ENCODE measurements at regions not wholly inside any gene's neighbourhood (a gene's known extent, or its start where the extent isn't known, plus 50 kb on each side); places are given as distances from the start of the nearest gene placed in this dataset.
"Not testable (repeated sequence)": the region's sequence is repeated elsewhere in the genome, so short reads cannot be mapped to it uniquely, and the experiment has no call there.

DNA sequence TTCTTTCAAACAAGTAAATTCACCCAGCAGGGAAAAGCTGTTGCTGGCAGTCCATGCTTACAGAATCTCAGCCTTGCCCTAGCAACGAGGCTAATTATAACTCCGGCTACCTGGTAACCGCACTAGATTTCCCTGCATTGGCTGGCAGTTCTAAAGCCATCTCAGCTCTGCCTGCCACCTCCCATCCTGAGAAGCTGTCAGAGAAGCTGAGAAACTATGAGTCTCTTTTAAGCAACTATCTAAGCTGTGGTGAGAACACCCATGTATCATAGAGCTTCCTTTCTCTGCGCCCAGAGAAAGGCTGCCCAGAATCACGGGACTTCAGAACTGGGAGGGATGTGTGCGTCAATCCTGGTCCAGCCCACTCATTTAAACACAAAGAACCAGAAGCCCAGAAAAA lies 113.9 kb upstream of the NBPF26 start:
- DNase-seq (ENCODE audit: low read depth in 3 of 3, low spot score in 1 of 3), result not testable (repeated sequence)

GRCh38 chr1:120614931-120615639 lies 108.7 kb upstream of the NBPF26 start:
- DNase-seq (ENCODE audit: low read depth in 3 of 3, low spot score in 1 of 3), result not testable (repeated sequence)

GRCh38 chr1:120617493-120617892 lies 106.3 kb upstream of the NBPF26 start:
- DNase-seq (ENCODE audit: low read depth in 3 of 3, low spot score in 1 of 3), result not testable (repeated sequence)

- DNase-seq (ENCODE audit: low read depth in 3 of 3, low spot score in 1 of 3), result not testable (repeated sequence)
Observed at GRCh38 chr1:120619867-120620692, 103.7 kb upstream of the NBPF26 start.

DNA sequence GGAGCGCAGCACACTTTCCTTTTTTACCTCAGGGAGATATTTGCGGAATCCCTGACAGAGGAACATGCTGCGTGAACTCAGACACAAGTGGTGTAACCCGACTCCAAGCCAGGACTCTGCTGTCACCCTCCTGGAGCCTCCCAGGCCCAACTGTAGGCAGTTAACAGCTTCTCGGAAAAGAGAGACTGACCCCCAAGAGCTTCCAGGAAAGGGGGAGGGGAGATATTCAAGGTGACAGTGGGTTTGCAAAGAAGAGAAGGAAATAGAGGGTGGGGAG lies 103.1 kb upstream of the NBPF26 start:
- DNase-seq (ENCODE audit: low read depth in 3 of 3, low spot score in 1 of 3), result not testable (repeated sequence)

GRCh38 chr1:120621278-120621677 lies 102.5 kb upstream of the NBPF26 start:
- DNase-seq (ENCODE audit: low read depth in 3 of 3, low spot score in 1 of 3), result not testable (repeated sequence)

DNA sequence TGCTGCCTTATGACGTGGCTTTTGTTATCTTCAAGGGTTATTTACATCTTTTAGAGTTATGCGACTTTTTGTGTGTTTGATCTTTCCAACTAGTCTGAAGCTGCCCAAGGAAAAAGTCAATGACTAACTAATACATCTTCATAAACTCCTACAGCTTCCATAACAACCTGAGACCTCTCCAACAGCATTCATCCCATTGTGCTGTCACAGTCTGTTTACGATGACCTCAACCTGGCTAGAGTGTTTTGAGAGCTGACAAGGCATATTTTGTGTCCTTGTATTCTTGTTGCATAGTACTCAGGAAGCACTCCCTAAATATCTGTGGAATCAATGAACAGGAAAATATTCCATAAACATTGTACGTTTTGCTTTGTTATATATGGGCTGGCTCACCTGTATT lies 100.2 kb upstream of the NBPF26 start:
- DNase-seq (ENCODE audit: low read depth in 3 of 3, low spot score in 1 of 3), result not testable (repeated sequence)

- not testable (repeated sequence) for DNase-seq (ENCODE audit: low read depth in 3 of 3, low spot score in 1 of 3)
Observed at GRCh38 chr1:120624565-120625064, 99.1 kb upstream of the NBPF26 start.

DNA sequence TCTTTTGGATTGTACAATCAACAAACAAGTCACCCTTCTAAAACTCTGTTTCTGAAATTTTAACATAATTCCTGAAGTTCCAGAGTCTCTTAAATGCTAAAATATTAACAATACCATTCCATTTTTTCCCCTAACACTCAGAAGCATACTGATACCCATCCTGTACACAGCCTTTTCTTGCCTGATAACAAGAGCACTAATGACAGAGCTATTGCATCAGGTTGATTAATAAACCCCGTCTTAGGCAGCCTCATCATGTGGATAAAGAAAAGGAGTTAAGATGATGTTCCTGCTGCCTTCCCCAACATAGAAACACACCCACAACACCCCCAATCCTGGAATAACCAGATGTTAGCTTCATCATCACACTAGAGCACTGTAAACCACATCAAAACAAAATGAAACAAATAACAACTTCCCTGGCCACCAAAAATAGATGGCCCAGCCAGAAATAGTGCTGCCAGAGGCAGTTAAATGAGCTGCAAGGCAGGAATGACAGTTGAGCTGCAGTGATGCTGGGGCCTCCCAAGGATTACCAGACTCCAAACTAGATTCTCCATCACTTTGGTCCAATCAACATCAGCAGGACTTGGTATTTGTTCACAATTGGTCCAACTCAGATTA lies 93.8 kb upstream of the NBPF26 start:
- DNase-seq (ENCODE audit: low read depth in 3 of 3, low spot score in 1 of 3), result not testable (repeated sequence)

- not testable (repeated sequence) for DNase-seq (ENCODE audit: low read depth in 3 of 3, low spot score in 1 of 3)
Observed at GRCh38 chr1:120634816-120635806, 88.6 kb upstream of the NBPF26 start.

- not testable (repeated sequence) for DNase-seq (ENCODE audit: low read depth in 3 of 3, low spot score in 1 of 3)
Observed at GRCh38 chr1:120640261-120641013, 83.3 kb upstream of the NBPF26 start.

- not testable (repeated sequence) for DNase-seq (ENCODE audit: low read depth in 3 of 3, low spot score in 1 of 3)
Observed at GRCh38 chr1:120641014-120641302, 82.8 kb upstream of the NBPF26 start.

DNA sequence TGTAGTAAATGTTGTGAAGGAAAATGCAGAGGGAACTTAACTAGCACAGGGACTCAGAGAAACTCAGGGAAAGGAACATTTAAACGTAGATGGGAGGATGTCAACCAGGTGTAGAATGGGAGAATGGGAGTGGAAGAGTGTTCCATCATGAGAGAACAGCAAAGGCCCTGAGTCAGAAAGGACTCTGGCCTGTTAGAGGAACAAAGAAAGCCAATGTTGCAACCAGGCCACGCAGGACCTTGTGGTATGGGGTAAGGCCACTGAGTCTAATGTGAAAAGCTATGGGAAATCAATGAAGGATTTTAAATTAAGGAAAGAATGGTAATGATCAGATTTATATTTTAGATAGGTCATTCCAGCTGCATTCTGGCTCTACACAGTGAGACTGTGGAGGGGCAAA lies 76.6 kb upstream of the NBPF26 start:
- not testable (repeated sequence) for DNase-seq (ENCODE audit: low read depth in 3 of 3, low spot score in 1 of 3)

DNA sequence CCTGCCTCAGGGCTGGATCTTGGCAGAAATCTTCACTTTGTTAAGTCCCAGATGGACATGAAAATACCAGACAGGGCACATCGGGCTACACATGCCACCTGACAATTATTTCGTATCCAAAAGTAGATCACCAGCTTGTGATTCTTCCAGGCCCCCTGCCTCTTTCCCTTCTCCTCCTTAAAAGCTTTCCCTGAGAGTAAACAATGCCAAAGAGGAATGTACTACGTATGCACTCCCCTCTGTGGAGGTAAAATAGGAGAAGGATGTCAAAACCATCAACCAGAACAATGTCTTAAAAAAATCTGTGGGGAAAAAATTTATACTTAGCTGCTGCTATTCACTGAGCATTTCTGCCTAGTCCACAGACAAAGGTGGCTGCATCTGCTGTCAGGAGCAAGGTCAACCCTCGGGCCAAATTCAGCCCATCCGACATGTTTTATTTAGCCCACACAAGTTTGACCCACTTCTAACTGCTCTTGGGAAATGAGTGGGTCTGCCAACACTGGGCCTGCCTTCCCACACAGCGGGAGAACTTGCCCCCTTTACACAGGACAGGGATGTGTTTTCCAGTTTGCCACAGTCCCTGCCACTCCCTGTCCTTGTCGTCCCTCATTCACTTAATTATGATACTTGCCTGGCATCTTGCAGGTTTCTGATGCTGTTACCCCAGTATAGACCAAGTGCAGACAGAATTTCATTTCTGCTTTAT lies 74.7 kb upstream of the NBPF26 start:
- DNase-seq (ENCODE audit: low read depth in 3 of 3, low spot score in 1 of 3), result not testable (repeated sequence)

DNA sequence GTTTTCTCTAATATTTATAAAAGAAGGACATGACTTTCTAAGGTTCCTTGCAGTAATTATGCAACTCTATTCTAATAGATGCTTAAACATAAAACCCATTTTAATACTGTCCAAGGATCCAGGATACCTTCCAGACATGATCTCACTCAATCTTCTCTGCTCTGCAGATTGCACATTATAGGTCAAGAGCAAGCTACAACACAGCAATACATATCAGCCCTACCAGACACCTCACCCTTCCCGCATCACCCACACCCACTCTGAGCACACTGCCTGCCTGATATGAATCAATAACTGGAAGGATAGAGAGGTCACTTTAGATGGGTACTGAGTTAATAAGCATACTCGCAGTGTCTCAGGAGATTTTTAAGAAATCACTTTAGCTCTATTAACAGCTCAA lies 74.0 kb upstream of the NBPF26 start:
- not testable (repeated sequence) for DNase-seq (ENCODE audit: low read depth in 3 of 3, low spot score in 1 of 3)

DNA sequence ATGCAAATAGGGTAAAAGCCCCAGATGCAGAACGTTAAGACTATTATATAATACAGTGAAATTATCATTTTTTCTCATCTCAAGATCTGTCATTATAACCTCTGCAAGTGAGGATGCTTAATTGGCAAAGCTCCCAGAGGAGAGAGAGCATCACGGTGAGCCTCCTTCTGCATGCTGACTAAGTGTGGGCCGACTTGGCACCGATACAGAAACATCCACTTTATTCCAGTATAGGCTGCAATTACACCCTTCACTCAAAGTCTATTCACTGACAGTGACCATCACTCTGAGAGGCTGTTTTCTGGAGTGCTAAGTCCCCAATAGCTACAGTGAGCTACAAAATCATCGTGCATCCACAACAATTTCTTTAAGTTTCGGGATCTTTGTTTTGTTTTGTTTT lies 69.6 kb upstream of the NBPF26 start:
- DNase-seq (ENCODE audit: low read depth in 3 of 3, low spot score in 1 of 3), result not testable (repeated sequence)

- not testable (repeated sequence) for DNase-seq (ENCODE audit: low read depth in 3 of 3, low spot score in 1 of 3)
Observed at GRCh38 chr1:120655394-120655793, 68.4 kb upstream of the NBPF26 start.

- DNase-seq (ENCODE audit: low read depth in 3 of 3, low spot score in 1 of 3), result not testable (repeated sequence)
Observed at GRCh38 chr1:120656116-120656515, 67.6 kb upstream of the NBPF26 start.

GRCh38 chr1:120657804-120658203 lies 65.9 kb upstream of the NBPF26 start:
- not testable (repeated sequence) for DNase-seq (ENCODE audit: low read depth in 3 of 3, low spot score in 1 of 3)

Data from stimulated activated CD4-positive, alpha-beta T cell treated with anti-CD3 and anti-CD28 coated beads, TNF-alpha, amount 100 ng/mL, for 1 hour (primary cell).